Fibroblast of lung (primary cell): ENCODE measurements at regions not wholly inside any gene's neighbourhood (a gene's known extent, or its start where the extent isn't known, plus 50 kb on each side); places are given as distances from the start of the nearest gene placed in this dataset.

Source experiments
- EZH2 ChIP-seq: IDR thresholded peaks from 2 replicates; pipeline ENCODE4 v1.5.1; 2012; ENCODE audit warnings: low read length, control low read depth, mild to moderate bottlenecking; ENCODE audit errors: missing control alignments
- TF ChIP-seq, protein P1 (sequence below), 2 donors: IDR thresholded peaks in 1 of 2; conservative IDR thresholded peaks in 1 of 2; 1 replicate in 1 of 2; 2 replicates in 1 of 2; pipeline ENCODE4 v1.5.1; 2011 to 2012; ENCODE audit warnings: low read length in 2 of 2, control low read depth in 1 of 2, inconsistent platforms in 1 of 2, low read depth in 1 of 2, mild to moderate bottlenecking in 1 of 2

DNA sequence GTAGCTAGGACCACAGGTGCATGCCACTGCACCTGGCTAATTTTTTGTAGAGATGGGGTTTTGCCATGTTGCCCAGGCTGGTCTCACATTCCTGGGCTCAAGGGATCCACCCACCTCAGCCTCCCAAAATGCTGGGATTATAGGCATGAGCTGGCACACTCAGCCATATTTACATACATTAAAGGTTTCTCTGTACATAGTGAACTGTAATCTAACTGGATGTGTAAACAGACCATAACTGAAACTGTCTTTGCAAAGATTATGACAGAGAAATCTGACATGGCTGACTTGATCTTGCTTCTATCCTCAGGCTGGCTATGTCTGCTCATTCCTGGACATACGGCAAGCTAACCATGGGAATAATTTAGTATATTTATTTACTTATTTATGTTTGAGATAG is 139.2 kb upstream of the XPO1 start:
- no peak for TF ChIP-seq EZH2
- TF ChIP-seq, protein P1, sequence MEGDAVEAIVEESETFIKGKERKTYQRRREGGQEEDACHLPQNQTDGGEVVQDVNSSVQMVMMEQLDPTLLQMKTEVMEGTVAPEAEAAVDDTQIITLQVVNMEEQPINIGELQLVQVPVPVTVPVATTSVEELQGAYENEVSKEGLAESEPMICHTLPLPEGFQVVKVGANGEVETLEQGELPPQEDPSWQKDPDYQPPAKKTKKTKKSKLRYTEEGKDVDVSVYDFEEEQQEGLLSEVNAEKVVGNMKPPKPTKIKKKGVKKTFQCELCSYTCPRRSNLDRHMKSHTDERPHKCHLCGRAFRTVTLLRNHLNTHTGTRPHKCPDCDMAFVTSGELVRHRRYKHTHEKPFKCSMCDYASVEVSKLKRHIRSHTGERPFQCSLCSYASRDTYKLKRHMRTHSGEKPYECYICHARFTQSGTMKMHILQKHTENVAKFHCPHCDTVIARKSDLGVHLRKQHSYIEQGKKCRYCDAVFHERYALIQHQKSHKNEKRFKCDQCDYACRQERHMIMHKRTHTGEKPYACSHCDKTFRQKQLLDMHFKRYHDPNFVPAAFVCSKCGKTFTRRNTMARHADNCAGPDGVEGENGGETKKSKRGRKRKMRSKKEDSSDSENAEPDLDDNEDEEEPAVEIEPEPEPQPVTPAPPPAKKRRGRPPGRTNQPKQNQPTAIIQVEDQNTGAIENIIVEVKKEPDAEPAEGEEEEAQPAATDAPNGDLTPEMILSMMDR (conservative IDR thresholded peaks at IDR 0.05 in 1 of 2, IDR thresholded peaks at IDR 0.05 in 1 of 2; ENCODE audit: low read depth in 1 of 2, low read length in 2 of 2) = no peak
